ENCODE measurements at regions not wholly inside any gene's neighbourhood (a gene's known extent, or its start where the extent isn't known, plus 50 kb on each side); places are given as distances from the start of the nearest gene placed in this dataset.

DNA sequence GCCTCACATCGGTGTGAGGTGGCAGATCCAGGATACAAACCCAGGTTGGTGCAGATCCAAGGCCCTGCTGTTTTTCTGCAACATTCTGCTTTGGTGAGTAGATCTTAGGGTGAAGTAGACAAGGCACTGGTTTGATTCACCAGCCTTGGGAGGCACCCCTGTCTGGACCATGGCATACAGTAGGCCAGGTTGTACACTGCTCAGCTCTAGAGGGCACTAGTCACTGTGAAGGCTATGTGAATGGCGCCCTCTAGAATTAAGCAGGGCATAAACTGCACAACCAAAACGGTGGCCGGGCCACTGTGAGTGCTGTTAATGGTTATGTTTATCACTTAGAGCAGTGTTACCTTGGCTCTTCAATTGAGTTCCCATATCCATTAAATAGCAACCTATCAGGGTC is 280.6 kb upstream of the PWP1 start:
- no peak overlapping the region for H3K4me3 ChIP-seq (ENCODE audit: low read depth, low read length)
- DNase-seq (ENCODE audit: low read depth), result peak; percentile 18
- TF ChIP-seq, protein P1, sequence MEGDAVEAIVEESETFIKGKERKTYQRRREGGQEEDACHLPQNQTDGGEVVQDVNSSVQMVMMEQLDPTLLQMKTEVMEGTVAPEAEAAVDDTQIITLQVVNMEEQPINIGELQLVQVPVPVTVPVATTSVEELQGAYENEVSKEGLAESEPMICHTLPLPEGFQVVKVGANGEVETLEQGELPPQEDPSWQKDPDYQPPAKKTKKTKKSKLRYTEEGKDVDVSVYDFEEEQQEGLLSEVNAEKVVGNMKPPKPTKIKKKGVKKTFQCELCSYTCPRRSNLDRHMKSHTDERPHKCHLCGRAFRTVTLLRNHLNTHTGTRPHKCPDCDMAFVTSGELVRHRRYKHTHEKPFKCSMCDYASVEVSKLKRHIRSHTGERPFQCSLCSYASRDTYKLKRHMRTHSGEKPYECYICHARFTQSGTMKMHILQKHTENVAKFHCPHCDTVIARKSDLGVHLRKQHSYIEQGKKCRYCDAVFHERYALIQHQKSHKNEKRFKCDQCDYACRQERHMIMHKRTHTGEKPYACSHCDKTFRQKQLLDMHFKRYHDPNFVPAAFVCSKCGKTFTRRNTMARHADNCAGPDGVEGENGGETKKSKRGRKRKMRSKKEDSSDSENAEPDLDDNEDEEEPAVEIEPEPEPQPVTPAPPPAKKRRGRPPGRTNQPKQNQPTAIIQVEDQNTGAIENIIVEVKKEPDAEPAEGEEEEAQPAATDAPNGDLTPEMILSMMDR (IDR thresholded peaks at IDR 0.05; ENCODE audit: insufficient read depth, low read depth, low read length), result peak; percentile 55

DNA sequence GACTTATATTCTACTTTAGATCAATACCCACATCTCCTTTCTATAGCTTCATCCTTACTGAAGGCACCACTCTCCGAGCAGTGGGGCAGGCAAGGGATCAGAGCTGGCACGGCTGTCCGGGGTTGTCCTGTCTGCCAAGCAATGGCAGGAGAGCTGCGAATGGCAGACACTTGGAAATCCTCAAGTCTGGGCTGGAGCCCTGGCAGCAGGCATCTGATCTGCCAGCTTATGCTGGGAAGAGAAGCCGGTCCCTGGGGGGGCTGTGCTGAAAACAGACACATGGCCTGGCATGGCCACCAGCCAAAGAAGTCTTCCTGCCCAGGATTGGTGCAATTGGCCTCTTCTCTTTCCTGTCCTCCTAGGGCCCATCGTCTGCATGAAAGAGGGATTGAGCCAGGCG is 280.2 kb upstream of the PWP1 start:
- TF ChIP-seq, protein P1 (IDR thresholded peaks at IDR 0.05; ENCODE audit: insufficient read depth, low read depth, low read length), result no peak
- H3K4me3 ChIP-seq (ENCODE audit: low read depth, low read length), result no peak overlapping the region
- no peak for DNase-seq (ENCODE audit: low read depth)

DNA sequence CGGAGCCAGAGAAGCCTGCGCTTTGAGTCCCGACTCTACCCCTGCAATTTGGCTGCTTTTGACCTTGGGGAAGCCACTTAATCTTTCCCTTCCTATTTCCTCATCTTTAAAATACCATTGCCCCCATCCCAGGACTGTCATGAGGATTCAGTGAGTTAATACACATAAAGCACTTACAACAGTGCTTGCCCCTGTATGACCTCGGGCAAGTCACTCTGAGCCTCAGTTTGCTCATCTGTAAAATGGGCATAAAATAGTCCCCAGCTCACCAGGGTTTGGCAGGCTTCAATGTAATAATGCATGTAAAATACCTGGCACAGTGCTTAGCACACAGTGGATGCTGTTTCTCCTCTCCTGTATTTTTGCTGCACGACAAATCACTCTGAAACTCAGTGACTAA is 278.7 kb upstream of the PWP1 start:
- DNase-seq (ENCODE audit: low read depth), result no peak
- TF ChIP-seq, protein P1 (IDR thresholded peaks at IDR 0.05; ENCODE audit: insufficient read depth, low read depth, low read length), result no peak
- no peak overlapping the region for H3K4me3 ChIP-seq (ENCODE audit: low read depth, low read length)

DNA sequence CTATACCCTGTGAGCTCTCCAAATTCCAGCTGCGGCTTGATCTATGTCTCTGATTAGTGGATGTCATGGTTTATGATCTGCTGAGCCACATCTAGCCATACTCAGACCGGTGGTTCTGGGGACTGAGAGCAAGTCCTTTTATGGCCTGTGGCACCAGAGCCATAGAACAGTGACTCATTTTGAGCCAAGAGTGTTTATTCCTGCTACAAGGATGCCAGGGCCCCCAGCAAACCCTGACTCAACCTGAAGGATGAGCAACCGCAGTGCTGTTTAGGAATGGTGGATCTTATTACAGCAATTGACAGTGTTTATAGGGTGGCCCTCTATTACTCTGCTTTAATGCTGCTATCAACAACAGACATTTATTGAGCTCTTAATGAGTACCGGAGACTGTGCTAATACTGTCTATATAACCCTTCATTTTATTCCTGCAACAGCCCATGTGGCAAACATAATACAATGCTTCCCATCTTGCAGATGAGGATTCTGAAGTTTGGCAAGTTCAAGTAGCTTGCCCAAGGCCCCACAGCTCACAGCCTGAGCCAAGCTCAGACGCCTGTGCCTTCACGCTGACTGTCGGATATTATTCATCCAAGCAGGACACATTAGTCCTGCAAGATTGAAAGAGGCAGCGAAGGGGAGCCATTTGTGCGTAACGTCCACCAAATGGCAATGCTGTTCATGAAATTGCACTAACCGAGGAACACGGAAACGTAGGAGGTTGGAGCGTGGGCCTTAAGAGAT is 273.6 kb upstream of the PWP1 start:
- H3K4me3 ChIP-seq (ENCODE audit: low read depth, low read length), result no peak overlapping the region
- peak; percentile 9 for DNase-seq (ENCODE audit: low read depth)
- TF ChIP-seq, protein P1 (IDR thresholded peaks at IDR 0.05; ENCODE audit: insufficient read depth, low read depth, low read length), result no peak

DNA sequence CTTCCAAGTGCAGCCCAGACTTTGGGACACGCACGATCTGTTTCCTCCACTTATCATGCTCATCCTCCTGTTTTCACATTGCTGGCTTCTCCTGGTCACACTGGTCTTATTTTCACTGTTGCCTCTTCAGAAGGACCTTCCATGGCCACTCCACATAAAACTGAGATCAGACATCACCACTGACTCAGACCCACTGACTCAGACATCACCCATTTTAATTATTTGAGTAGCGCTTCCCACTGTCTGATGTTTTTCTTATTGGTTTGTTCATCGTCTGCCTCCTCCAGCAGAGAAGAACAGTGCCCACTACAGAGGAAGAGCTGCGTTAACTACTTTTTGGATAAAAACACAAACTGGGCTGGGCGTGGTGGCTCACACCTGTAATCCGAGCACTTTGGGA is 270.5 kb upstream of the PWP1 start:
- TF ChIP-seq, protein P1 (IDR thresholded peaks at IDR 0.05; ENCODE audit: insufficient read depth, low read depth, low read length), result no peak
- no peak for DNase-seq (ENCODE audit: low read depth)
- no peak overlapping the region for H3K4me3 ChIP-seq (ENCODE audit: low read depth, low read length)

DNA sequence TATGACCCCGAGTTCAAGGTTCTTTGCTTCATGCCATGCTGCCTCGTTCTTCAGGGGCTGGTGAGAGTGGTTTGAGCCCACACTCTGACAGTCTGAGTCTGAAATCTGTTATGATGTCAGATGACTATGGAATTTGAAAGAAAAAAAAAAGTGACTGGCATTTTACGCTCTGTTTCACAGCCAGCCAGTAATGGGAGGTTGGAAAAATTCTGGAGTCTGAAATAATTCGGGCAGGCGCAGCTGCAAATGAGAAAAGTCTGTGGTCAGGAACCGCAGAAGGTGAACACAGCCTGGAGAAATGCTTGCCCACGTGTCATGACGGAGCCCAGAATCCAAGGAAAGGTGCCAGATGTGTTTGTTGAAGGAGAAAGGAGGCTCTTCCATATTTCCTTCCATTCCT is 269.8 kb upstream of the PWP1 start:
- DNase-seq (ENCODE audit: low read depth), result no peak
- TF ChIP-seq, protein P1 (IDR thresholded peaks at IDR 0.05; ENCODE audit: insufficient read depth, low read depth, low read length), result no peak
- no peak overlapping the region for H3K4me3 ChIP-seq (ENCODE audit: low read depth, low read length)

GRCh38 chr12:107417004-107417403 is 268.6 kb upstream of the PWP1 start:
- no peak overlapping the region for H3K4me3 ChIP-seq (ENCODE audit: low read depth, low read length)
- TF ChIP-seq, protein P1 (IDR thresholded peaks at IDR 0.05; ENCODE audit: insufficient read depth, low read depth, low read length), result no peak
- no peak for DNase-seq (ENCODE audit: low read depth)

Measured in fibroblast of villous mesenchyme (primary cell).